ENCODE measurements at regions not wholly inside any gene's neighbourhood (a gene's known extent, or its start where the extent isn't known, plus 50 kb on each side); places are given as distances from the start of the nearest gene placed in this dataset.

DNA sequence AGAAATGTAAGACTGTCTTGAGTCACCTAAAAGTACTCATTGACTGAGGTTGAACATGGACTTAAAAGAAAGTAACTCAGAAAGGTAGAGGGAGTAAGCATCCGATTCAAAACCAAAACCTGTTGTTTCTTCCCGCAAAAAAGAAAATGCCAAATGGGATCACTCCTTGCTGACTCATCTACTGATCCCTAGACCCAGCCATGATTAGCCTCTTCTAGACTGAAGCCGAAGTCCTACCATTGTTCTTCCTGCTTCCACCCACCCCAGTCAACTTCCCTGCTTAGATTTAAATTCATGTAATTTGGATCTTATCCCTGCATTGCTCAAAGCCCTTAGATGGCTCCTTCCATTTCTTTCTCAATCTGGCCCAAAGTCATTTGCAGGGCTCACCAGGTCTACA, 760.5 kb upstream of the SOX9 start:
- DNase-seq (ENCODE audit: extremely low spot score) = no peak
- no peaks in the 10 kb centered on the region for H3K36me3 ChIP-seq
- no peaks in the 10 kb centered on the region for H3K4me1 ChIP-seq
- H3K27me3 ChIP-seq = no peaks in the 10 kb centered on the region
- H3K27ac ChIP-seq (replicated peaks in 1 of 4) = no peak overlapping the region
- TF ChIP-seq POLR2A (IDR thresholded peaks at IDR 0.05; ENCODE audit: low read depth) = no peak
- TF ChIP-seq, protein P1, sequence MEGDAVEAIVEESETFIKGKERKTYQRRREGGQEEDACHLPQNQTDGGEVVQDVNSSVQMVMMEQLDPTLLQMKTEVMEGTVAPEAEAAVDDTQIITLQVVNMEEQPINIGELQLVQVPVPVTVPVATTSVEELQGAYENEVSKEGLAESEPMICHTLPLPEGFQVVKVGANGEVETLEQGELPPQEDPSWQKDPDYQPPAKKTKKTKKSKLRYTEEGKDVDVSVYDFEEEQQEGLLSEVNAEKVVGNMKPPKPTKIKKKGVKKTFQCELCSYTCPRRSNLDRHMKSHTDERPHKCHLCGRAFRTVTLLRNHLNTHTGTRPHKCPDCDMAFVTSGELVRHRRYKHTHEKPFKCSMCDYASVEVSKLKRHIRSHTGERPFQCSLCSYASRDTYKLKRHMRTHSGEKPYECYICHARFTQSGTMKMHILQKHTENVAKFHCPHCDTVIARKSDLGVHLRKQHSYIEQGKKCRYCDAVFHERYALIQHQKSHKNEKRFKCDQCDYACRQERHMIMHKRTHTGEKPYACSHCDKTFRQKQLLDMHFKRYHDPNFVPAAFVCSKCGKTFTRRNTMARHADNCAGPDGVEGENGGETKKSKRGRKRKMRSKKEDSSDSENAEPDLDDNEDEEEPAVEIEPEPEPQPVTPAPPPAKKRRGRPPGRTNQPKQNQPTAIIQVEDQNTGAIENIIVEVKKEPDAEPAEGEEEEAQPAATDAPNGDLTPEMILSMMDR (IDR thresholded peaks at IDR 0.05) = no peak
- H3K4me3 ChIP-seq = no peak overlapping the region
- peaks cover 0 to 6% (median 5%) of the 10 kb centered on the region in 4 donors for H3K9me3 ChIP-seq
- intact Hi-C loops (cut with DNase I) = no loop called here
- 90% methylated on average over 3 of the region's 3 CpGs for WGBS

DNA sequence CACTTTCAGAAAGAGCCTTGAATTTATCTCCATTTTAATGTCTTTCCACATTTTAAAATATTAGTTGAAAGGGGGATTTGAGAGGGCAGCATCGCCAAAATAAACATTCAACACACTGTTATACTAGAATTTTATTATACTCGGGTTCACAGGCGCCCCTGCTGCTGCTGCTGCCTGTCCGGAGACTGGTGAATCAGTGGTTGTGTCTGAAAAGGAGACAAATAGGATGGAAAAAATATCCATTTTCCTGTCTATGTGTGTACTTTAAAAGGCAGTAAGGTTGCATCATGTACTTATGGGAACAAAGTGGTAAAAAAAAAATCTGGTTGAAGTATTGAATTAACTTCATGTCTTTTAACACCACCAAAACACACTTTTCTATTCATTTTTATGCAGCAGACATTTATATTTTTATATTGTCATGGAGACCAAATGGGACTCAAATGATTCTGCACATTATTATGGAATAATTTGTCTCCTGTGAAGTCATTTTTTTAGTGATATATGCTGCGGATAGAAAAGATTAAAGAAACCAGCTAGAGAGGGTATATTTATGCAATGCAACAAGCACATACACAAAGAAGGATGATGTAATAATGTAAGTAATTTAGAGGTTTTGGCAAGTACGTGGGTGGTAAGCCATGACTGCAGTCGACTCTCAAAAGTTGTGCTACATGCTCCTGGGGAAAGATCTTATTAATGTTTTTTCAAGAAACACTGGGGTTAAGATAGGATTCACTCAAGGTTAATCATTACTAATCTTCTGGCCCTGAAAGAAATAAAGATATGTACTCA, 759.0 kb upstream of the SOX9 start:
- 43% methylated on average over 7 of the region's 7 CpGs for WGBS
- peaks cover 0 to 6% (median 5%) of the 10 kb centered on the region in 4 donors for H3K9me3 ChIP-seq
- no peaks in the 10 kb centered on the region for H3K4me1 ChIP-seq
- TF ChIP-seq, protein P1 (IDR thresholded peaks at IDR 0.05) = no peak
- TF ChIP-seq POLR2AphosphoS5 (IDR thresholded peaks at IDR 0.05) = no peak
- H3K4me3 ChIP-seq = no peak overlapping the region
- no peaks in the 10 kb centered on the region for H3K27me3 ChIP-seq
- H3K27ac ChIP-seq (replicated peaks in 1 of 4) = no peak overlapping the region
- intact Hi-C loops (cut with DNase I) = no loop called here
- no peaks in the 10 kb centered on the region for H3K36me3 ChIP-seq
- DNase-seq (ENCODE audit: extremely low spot score) = no peak

DNA sequence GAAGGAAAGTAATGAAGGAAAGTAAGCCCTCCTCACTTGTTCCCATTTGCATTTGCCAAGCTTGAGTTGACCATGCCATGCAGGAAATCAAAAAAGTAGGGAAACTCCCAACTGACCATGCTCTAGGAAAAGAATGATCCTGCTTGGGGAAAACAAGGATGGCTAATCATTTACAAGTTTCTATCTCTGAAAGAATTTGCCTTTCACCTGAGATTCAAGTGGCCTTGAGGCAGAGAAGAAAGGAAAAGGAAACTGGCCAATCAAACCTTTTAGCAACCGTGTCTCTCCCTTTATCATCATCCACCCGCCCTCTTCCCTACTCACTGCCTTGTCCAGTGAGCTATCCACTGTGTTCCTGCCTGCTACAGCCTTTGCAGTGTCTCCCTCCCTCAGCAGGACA, 757.2 kb upstream of the SOX9 start:
- H3K4me1 ChIP-seq = no peaks in the 10 kb centered on the region
- no peaks in the 10 kb centered on the region for H3K36me3 ChIP-seq
- intact Hi-C loops (cut with DNase I) = no loop called here
- H3K27me3 ChIP-seq = no peaks in the 10 kb centered on the region
- H3K4me3 ChIP-seq = no peak overlapping the region
- TF ChIP-seq, protein P1 (IDR thresholded peaks at IDR 0.05) = no peak
- TF ChIP-seq POLR2A (IDR thresholded peaks at IDR 0.05; ENCODE audit: low read depth) (no peak), EP300 (IDR thresholded peaks at IDR 0.05) (no peak)
- peak; percentile 57 for DNase-seq (ENCODE audit: extremely low spot score)
- peaks cover 0 to under 1% (median 0%) of the 10 kb centered on the region in 4 donors for H3K9me3 ChIP-seq
- WGBS = 80% methylated on average over 2 of the region's 2 CpGs
- no peak overlapping the region for H3K27ac ChIP-seq (replicated peaks in 1 of 4)

DNA sequence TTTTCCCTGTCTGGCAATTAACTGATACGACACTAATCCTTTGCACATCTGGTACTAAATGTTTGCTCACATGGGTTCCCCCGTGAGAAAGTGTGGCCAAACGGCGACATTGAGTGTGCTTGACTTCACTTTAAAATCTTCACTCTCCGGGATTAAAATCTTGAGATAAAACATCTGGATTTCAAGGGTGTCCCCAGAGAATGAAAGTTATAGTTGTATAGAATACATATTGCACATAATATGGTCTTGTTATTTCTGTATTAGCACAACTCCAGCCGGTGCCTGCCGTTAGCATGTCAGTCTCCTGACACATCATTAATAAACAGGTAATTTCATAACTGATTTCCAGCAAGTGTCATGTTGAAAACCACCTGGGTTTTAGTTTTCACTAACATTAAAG, 749.0 kb upstream of the SOX9 start:
- H3K27me3 ChIP-seq = no peaks in the 10 kb centered on the region
- no peaks in the 10 kb centered on the region for H3K9me3 ChIP-seq
- DNase-seq (ENCODE audit: extremely low spot score) = peak; percentile 66
- no peaks in the 10 kb centered on the region for H3K36me3 ChIP-seq
- H3K4me1 ChIP-seq = no peaks in the 10 kb centered on the region
- H3K27ac ChIP-seq (replicated peaks in 1 of 4) = no peak overlapping the region
- 55% methylated on average over 7 of the region's 7 CpGs for WGBS
- H3K4me3 ChIP-seq = no peak overlapping the region
- intact Hi-C loops (cut with DNase I) = no loop called here
- TF ChIP-seq POLR2A (IDR thresholded peaks at IDR 0.05; ENCODE audit: low read depth) = no peak
- TF ChIP-seq POLR2AphosphoS5 (IDR thresholded peaks at IDR 0.05) = no peak
- TF ChIP-seq EP300 (IDR thresholded peaks at IDR 0.05) = no peak
- TF ChIP-seq, protein P1 (IDR thresholded peaks at IDR 0.05) = no peak

DNA sequence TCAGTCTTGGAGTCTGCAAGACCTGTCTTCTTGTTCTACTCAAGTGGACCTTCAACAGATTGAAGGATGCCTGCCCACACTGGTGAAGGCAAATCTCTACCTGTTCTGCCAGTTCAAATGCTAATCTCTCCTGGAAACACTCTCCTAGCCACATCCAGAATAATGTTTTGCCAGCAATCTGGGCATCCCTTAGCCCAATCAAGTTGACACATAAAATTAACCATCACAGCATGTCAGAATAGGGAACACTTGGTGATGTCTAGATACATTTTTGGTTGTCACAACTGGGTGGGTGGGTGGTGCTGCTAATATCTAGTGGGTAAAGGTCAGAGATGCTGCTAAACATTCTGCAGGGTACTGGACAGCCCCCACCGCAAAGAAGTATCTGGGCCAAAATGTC, 744.9 kb upstream of the SOX9 start:
- Histone ChIP-seq H3K4me3 (no peak overlapping the region), H3K4me1 (no peaks in the 10 kb centered on the region), H3K27me3 (no peaks in the 10 kb centered on the region), H3K9me3 (no peaks in the 10 kb centered on the region), H3K36me3 (no peaks in the 10 kb centered on the region), H3K27ac (replicated peaks in 1 of 4) (no peak overlapping the region)
- DNase-seq (ENCODE audit: extremely low spot score) = peak; percentile 55
- 89% methylated on average over 1 of the region's 1 CpG for WGBS
- TF ChIP-seq POLR2AphosphoS5 (IDR thresholded peaks at IDR 0.05) = no peak
- no peak for TF ChIP-seq EP300 (IDR thresholded peaks at IDR 0.05)
- TF ChIP-seq POLR2A (IDR thresholded peaks at IDR 0.05; ENCODE audit: low read depth) = no peak
- TF ChIP-seq, protein P1 (IDR thresholded peaks at IDR 0.05) = no peak
- intact Hi-C loops (cut with DNase I) = no loop called here
